ENCODE measurements at regions not wholly inside any gene's neighbourhood (a gene's known extent, or its start where the extent isn't known, plus 50 kb on each side); places are given as distances from the start of the nearest gene placed in this dataset.

GRCh38 chr4:3860913-3861636 is 94.9 kb downstream of the ADRA2C start:
- H3K27me3 Mint-ChIP-seq: peaks cover 9% of the 10 kb centered on the region
- no peak overlapping the region for H3K27ac Mint-ChIP-seq (ENCODE audit: low read depth)
- no peaks in the 10 kb centered on the region for H3K36me3 Mint-ChIP-seq (ENCODE audit: insufficient read depth)
- ATAC-seq (replicated peaks; ENCODE audit: extremely low read depth, poor library complexity, severe bottlenecking) (no peak), DNase-seq (ENCODE audit: low spot score in 2 of 2) (no peak)
- H3K4me1 Mint-ChIP-seq: no peaks in the 10 kb centered on the region
- H3K4me3 Mint-ChIP-seq: no peak overlapping the region
- no peaks in the 10 kb centered on the region for H3K9me3 Mint-ChIP-seq

- ATAC-seq (replicated peaks; ENCODE audit: extremely low read depth, poor library complexity, severe bottlenecking) (no peak), DNase-seq (ENCODE audit: low spot score in 2 of 2) (no peak)
- Mint-ChIP-seq H3K27me3 (peaks cover 2% of the 10 kb centered on the region), H3K4me3 (no peak overlapping the region), H3K9me3 (no peaks in the 10 kb centered on the region), H3K27ac (ENCODE audit: low read depth) (no peak overlapping the region), H3K36me3 (ENCODE audit: insufficient read depth) (no peaks in the 10 kb centered on the region), H3K4me1 (no peaks in the 10 kb centered on the region)
These were observed 95.8 kb downstream of the ADRA2C start for GRCh38 chr4:3861720-3862639.

- Mint-ChIP-seq H3K9me3 (no peaks in the 10 kb centered on the region), H3K36me3 (ENCODE audit: insufficient read depth) (no peaks in the 10 kb centered on the region), H3K4me1 (no peaks in the 10 kb centered on the region), H3K4me3 (no peak overlapping the region), H3K27me3 (peaks cover 10% of the 10 kb centered on the region), H3K27ac (ENCODE audit: low read depth) (no peak overlapping the region)
- ATAC-seq (replicated peaks; ENCODE audit: extremely low read depth, poor library complexity, severe bottlenecking) (no peak), DNase-seq (ENCODE audit: low spot score in 2 of 2) (no peak)
These were observed 96.6 kb downstream of the ADRA2C start for GRCh38 chr4:3862640-3863420.

GRCh38 chr4:3863841-3864741 is 97.9 kb downstream of the ADRA2C start:
- H3K36me3 Mint-ChIP-seq (ENCODE audit: insufficient read depth): no peaks in the 10 kb centered on the region
- H3K9me3 Mint-ChIP-seq: no peaks in the 10 kb centered on the region
- H3K27ac Mint-ChIP-seq (ENCODE audit: low read depth): no peak overlapping the region
- H3K4me3 Mint-ChIP-seq: no peak overlapping the region
- ATAC-seq (replicated peaks; ENCODE audit: extremely low read depth, poor library complexity, severe bottlenecking) (no peak), DNase-seq (ENCODE audit: low spot score in 2 of 2) (no peak)
- H3K27me3 Mint-ChIP-seq: peaks cover 23% of the 10 kb centered on the region
- no peaks in the 10 kb centered on the region for H3K4me1 Mint-ChIP-seq

GRCh38 chr4:3864742-3865721 is 98.8 kb downstream of the ADRA2C start:
- H3K27ac Mint-ChIP-seq (ENCODE audit: low read depth): no peak overlapping the region
- DNase-seq (ENCODE audit: low spot score in 2 of 2) (no peak), ATAC-seq (replicated peaks; ENCODE audit: extremely low read depth, poor library complexity, severe bottlenecking) (no peak)
- peaks cover 32% of the 10 kb centered on the region for H3K27me3 Mint-ChIP-seq
- H3K4me3 Mint-ChIP-seq: no peak overlapping the region
- no peaks in the 10 kb centered on the region for H3K9me3 Mint-ChIP-seq
- H3K4me1 Mint-ChIP-seq: no peaks in the 10 kb centered on the region
- no peaks in the 10 kb centered on the region for H3K36me3 Mint-ChIP-seq (ENCODE audit: insufficient read depth)

- Mint-ChIP-seq H3K9me3 (no peaks in the 10 kb centered on the region), H3K4me1 (peaks cover 10% of the 10 kb centered on the region), H3K27ac (ENCODE audit: low read depth) (no peak overlapping the region), H3K36me3 (ENCODE audit: insufficient read depth) (no peaks in the 10 kb centered on the region), H3K4me3 (no peak overlapping the region), H3K27me3 (peaks cover 44% of the 10 kb centered on the region)
- DNase-seq (ENCODE audit: low spot score in 2 of 2) (no peak), ATAC-seq (replicated peaks; ENCODE audit: extremely low read depth, poor library complexity, severe bottlenecking) (no peak)
These were observed 100.0 kb downstream of the ADRA2C start for GRCh38 chr4:3865986-3866812.

GRCh38 chr4:3866813-3867129 is 100.6 kb downstream of the ADRA2C start:
- H3K27me3 Mint-ChIP-seq: peaks cover 49% of the 10 kb centered on the region
- DNase-seq (ENCODE audit: low spot score in 2 of 2) (no peak), ATAC-seq (replicated peaks; ENCODE audit: extremely low read depth, poor library complexity, severe bottlenecking) (no peak)
- H3K4me3 Mint-ChIP-seq: no peak overlapping the region
- no peak overlapping the region for H3K27ac Mint-ChIP-seq (ENCODE audit: low read depth)
- no peaks in the 10 kb centered on the region for H3K36me3 Mint-ChIP-seq (ENCODE audit: insufficient read depth)
- H3K4me1 Mint-ChIP-seq: peaks cover 14% of the 10 kb centered on the region
- no peaks in the 10 kb centered on the region for H3K9me3 Mint-ChIP-seq

- no peaks in the 10 kb centered on the region for H3K9me3 Mint-ChIP-seq
- peaks cover 14% of the 10 kb centered on the region for H3K4me1 Mint-ChIP-seq
- no peak overlapping the region for H3K4me3 Mint-ChIP-seq
- no peak for DNase-seq (ENCODE audit: low spot score in 2 of 2)
- no peaks in the 10 kb centered on the region for H3K36me3 Mint-ChIP-seq (ENCODE audit: insufficient read depth)
- H3K27me3 Mint-ChIP-seq: peaks cover 57% of the 10 kb centered on the region
- no peak for ATAC-seq (replicated peaks; ENCODE audit: extremely low read depth, poor library complexity, severe bottlenecking)
- H3K27ac Mint-ChIP-seq (ENCODE audit: low read depth): no peak overlapping the region
These were observed 101.4 kb downstream of the ADRA2C start for GRCh38 chr4:3867403-3868100.

- no peak for ATAC-seq (replicated peaks; ENCODE audit: extremely low read depth, poor library complexity, severe bottlenecking)
- no peaks in the 10 kb centered on the region for H3K9me3 Mint-ChIP-seq
These were observed 102.3 kb downstream of the ADRA2C start for GRCh38 chr4:3868211-3869173.

More at GRCh38 chr4:3868211-3869173, 102.3 kb downstream of the ADRA2C start:
- no peaks in the 10 kb centered on the region for H3K36me3 Mint-ChIP-seq (ENCODE audit: insufficient read depth)
- DNase-seq (ENCODE audit: low spot score in 2 of 2): no peak
- peaks cover 67% of the 10 kb centered on the region for H3K27me3 Mint-ChIP-seq
- no peak overlapping the region for H3K4me3 Mint-ChIP-seq
- H3K27ac Mint-ChIP-seq (ENCODE audit: low read depth): no peak overlapping the region
- H3K4me1 Mint-ChIP-seq: peaks cover 20% of the 10 kb centered on the region
